GM12878 (cell line): ENCODE measurements at regions not wholly inside any gene's neighbourhood (a gene's known extent, or its start where the extent isn't known, plus 50 kb on each side); places are given as distances from the start of the nearest gene placed in this dataset.

ENCODE experiments used
- CBX5 ChIP-seq: sonication (generic); IDR thresholded peaks from 2 replicates; pipeline ENCODE4 v1.6.1; 2016; ENCODE audit warnings: low read depth, moderate library complexity, mild to moderate bottlenecking, inconsistent platforms
- CREB1 ChIP-seq: IDR thresholded peaks from 2 replicates; pipeline ENCODE4 v1.6.1; 2012; ENCODE audit warnings: low read depth, mild to moderate bottlenecking, inconsistent platforms
- EED ChIP-seq: sonication (generic); IDR thresholded peaks from 2 replicates; pipeline ENCODE4 v1.6.1; 2016; ENCODE audit warnings: antibody characterized with exemption, low read depth
- HDGF ChIP-seq: fragments of 450-650 bp; IDR thresholded peaks from 2 replicates; pipeline ENCODE4 v1.6.1; 2016; ENCODE audit warnings: antibody characterized with exemption
- SMAD1 ChIP-seq: fragments of 450-650 bp; IDR thresholded peaks from 2 replicates; pipeline ENCODE4 v1.6.1; 2018; ENCODE audit warnings: mild to moderate bottlenecking, low read depth; ENCODE audit not compliant: partially characterized antibody
- STAT1 ChIP-seq: fragments of 450-650 bp; conservative IDR thresholded peaks from 2 replicates; pipeline ENCODE4 v1.6.1; 2014; ENCODE audit warnings: antibody characterized with exemption, mild to moderate bottlenecking
- TF ChIP-seq, protein P1 (sequence below): IDR thresholded peaks from 2 replicates; pipeline ENCODE4 v1.6.1; 2012; ENCODE audit warnings: mild to moderate bottlenecking, low read depth, low read length
- TF ChIP-seq, protein P2 (sequence below): fragments of 450-650 bp; conservative IDR thresholded peaks from 2 replicates; pipeline ENCODE4 v1.6.1; 2017; ENCODE audit warnings: mild to moderate bottlenecking, moderate library complexity
- TF ChIP-seq, protein P3 (sequence below): fragments of 450-650 bp; IDR thresholded peaks from 2 replicates; pipeline ENCODE4 v1.6.1; 2017; ENCODE audit warnings: mild to moderate bottlenecking, moderate library complexity

DNA sequence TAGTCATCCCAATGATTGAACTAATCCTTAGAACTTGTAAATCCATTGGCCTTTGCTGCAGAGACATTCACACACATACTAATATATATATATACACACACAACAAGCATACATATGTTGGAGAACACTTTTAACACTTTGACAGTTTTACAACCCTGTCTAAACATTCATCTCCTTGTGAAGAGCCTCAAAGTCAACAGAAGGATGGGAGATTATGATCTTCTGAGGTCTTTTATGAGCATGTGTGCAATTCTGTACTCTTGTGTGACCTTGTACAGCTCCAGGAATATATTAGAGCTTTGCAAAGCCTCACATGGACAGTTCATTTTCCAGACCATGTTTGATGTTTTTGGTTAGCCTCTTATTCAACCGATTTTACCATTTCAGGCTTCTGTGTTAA lies 589.0 kb downstream of the NXPH1 start (continued):
- TF ChIP-seq STAT1 (no peak), EED (no peak), SMAD1 (no peak), CBX5 (no peak), HDGF (no peak), CREB1 (no peak)
- TF ChIP-seq, protein P1, sequence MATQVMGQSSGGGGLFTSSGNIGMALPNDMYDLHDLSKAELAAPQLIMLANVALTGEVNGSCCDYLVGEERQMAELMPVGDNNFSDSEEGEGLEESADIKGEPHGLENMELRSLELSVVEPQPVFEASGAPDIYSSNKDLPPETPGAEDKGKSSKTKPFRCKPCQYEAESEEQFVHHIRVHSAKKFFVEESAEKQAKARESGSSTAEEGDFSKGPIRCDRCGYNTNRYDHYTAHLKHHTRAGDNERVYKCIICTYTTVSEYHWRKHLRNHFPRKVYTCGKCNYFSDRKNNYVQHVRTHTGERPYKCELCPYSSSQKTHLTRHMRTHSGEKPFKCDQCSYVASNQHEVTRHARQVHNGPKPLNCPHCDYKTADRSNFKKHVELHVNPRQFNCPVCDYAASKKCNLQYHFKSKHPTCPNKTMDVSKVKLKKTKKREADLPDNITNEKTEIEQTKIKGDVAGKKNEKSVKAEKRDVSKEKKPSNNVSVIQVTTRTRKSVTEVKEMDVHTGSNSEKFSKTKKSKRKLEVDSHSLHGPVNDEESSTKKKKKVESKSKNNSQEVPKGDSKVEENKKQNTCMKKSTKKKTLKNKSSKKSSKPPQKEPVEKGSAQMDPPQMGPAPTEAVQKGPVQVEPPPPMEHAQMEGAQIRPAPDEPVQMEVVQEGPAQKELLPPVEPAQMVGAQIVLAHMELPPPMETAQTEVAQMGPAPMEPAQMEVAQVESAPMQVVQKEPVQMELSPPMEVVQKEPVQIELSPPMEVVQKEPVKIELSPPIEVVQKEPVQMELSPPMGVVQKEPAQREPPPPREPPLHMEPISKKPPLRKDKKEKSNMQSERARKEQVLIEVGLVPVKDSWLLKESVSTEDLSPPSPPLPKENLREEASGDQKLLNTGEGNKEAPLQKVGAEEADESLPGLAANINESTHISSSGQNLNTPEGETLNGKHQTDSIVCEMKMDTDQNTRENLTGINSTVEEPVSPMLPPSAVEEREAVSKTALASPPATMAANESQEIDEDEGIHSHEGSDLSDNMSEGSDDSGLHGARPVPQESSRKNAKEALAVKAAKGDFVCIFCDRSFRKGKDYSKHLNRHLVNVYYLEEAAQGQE = no peak
- TF ChIP-seq, protein P2, sequence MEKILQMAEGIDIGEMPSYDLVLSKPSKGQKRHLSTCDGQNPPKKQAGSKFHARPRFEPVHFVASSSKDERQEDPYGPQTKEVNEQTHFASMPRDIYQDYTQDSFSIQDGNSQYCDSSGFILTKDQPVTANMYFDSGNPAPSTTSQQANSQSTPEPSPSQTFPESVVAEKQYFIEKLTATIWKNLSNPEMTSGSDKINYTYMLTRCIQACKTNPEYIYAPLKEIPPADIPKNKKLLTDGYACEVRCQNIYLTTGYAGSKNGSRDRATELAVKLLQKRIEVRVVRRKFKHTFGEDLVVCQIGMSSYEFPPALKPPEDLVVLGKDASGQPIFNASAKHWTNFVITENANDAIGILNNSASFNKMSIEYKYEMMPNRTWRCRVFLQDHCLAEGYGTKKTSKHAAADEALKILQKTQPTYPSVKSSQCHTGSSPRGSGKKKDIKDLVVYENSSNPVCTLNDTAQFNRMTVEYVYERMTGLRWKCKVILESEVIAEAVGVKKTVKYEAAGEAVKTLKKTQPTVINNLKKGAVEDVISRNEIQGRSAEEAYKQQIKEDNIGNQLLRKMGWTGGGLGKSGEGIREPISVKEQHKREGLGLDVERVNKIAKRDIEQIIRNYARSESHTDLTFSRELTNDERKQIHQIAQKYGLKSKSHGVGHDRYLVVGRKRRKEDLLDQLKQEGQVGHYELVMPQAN = no peak
- TF ChIP-seq, protein P3, sequence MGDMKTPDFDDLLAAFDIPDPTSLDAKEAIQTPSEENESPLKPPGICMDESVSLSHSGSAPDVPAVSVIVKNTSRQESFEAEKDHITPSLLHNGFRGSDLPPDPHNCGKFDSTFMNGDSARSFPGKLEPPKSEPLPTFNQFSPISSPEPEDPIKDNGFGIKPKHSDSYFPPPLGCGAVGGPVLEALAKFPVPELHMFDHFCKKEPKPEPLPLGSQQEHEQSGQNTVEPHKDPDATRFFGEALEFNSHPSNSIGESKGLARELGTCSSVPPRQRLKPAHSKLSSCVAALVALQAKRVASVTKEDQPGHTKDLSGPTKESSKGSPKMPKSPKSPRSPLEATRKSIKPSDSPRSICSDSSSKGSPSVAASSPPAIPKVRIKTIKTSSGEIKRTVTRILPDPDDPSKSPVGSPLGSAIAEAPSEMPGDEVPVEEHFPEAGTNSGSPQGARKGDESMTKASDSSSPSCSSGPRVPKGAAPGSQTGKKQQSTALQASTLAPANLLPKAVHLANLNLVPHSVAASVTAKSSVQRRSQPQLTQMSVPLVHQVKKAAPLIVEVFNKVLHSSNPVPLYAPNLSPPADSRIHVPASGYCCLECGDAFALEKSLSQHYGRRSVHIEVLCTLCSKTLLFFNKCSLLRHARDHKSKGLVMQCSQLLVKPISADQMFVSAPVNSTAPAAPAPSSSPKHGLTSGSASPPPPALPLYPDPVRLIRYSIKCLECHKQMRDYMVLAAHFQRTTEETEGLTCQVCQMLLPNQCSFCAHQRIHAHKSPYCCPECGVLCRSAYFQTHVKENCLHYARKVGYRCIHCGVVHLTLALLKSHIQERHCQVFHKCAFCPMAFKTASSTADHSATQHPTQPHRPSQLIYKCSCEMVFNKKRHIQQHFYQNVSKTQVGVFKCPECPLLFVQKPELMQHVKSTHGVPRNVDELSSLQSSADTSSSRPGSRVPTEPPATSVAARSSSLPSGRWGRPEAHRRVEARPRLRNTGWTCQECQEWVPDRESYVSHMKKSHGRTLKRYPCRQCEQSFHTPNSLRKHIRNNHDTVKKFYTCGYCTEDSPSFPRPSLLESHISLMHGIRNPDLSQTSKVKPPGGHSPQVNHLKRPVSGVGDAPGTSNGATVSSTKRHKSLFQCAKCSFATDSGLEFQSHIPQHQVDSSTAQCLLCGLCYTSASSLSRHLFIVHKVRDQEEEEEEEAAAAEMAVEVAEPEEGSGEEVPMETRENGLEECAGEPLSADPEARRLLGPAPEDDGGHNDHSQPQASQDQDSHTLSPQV = no peak
